ENCODE measurements at regions not wholly inside any gene's neighbourhood (a gene's known extent, or its start where the extent isn't known, plus 50 kb on each side); places are given as distances from the start of the nearest gene placed in this dataset.

GRCh38 chr4:20337261-20337664 lies 85.6 kb downstream of the SLIT2 start:
- no peaks in the 10 kb centered on the region for H4K20me1 ChIP-seq (replicated peaks; ENCODE audit: insufficient read depth)
- Mint-ChIP-seq H3K9me3 (peaks cover 5% of the 10 kb centered on the region), H3K27ac (no peak overlapping the region; the same call in 1 of the 2 replicates), H3K36me3 (ENCODE audit: low read depth) (peaks cover 11% of the 10 kb centered on the region; the same call in 2 of the 3 replicates), H3K4me3 (no peak overlapping the region), H3K27me3 (ENCODE audit: insufficient read depth, low read depth, poor library complexity) (no peaks in the 10 kb centered on the region), H3K4me1 (peaks cover 19% of the 10 kb centered on the region)
- peaks cover 14% of the 10 kb centered on the region for H3K4me1 ChIP-seq (ENCODE audit: insufficient read depth)
- no peaks in the 10 kb centered on the region for H3K36me3 ChIP-seq (ENCODE audit: insufficient read depth)
- ATAC-seq (no peak), DNase-seq (ENCODE audit: low spot score) (no peak)
- no peaks in the 10 kb centered on the region for H3K9me2 ChIP-seq (ENCODE audit: insufficient read depth)
- no peak overlapping the region for H3K4me3 ChIP-seq
- H3K79me2 ChIP-seq (replicated peaks; ENCODE audit: insufficient read depth), result no peaks in the 10 kb centered on the region
- TF ChIP-seq CTCF (conservative IDR thresholded peaks at IDR 0.05; ENCODE audit: low read depth in 2 of 2), result no peak
- TF ChIP-seq ZNF114 (CRISPR knock-in tag; IDR thresholded peaks at IDR 0.05), result no peak
- no peak for TF ChIP-seq ZNF331 (CRISPR knock-in tag; IDR thresholded peaks at IDR 0.05; ENCODE audit: low read depth)
- TF ChIP-seq JUNB (IDR thresholded peaks at IDR 0.05; ENCODE audit: unreplicated experiment), result no peak
- TF ChIP-seq NANOG (IDR thresholded peaks at IDR 0.05; ENCODE audit: borderline replicate concordance), result no peak
- no peak for TF ChIP-seq STAT1 (IDR thresholded peaks at IDR 0.05; ENCODE audit: unreplicated experiment)
- TF ChIP-seq, protein P1, sequence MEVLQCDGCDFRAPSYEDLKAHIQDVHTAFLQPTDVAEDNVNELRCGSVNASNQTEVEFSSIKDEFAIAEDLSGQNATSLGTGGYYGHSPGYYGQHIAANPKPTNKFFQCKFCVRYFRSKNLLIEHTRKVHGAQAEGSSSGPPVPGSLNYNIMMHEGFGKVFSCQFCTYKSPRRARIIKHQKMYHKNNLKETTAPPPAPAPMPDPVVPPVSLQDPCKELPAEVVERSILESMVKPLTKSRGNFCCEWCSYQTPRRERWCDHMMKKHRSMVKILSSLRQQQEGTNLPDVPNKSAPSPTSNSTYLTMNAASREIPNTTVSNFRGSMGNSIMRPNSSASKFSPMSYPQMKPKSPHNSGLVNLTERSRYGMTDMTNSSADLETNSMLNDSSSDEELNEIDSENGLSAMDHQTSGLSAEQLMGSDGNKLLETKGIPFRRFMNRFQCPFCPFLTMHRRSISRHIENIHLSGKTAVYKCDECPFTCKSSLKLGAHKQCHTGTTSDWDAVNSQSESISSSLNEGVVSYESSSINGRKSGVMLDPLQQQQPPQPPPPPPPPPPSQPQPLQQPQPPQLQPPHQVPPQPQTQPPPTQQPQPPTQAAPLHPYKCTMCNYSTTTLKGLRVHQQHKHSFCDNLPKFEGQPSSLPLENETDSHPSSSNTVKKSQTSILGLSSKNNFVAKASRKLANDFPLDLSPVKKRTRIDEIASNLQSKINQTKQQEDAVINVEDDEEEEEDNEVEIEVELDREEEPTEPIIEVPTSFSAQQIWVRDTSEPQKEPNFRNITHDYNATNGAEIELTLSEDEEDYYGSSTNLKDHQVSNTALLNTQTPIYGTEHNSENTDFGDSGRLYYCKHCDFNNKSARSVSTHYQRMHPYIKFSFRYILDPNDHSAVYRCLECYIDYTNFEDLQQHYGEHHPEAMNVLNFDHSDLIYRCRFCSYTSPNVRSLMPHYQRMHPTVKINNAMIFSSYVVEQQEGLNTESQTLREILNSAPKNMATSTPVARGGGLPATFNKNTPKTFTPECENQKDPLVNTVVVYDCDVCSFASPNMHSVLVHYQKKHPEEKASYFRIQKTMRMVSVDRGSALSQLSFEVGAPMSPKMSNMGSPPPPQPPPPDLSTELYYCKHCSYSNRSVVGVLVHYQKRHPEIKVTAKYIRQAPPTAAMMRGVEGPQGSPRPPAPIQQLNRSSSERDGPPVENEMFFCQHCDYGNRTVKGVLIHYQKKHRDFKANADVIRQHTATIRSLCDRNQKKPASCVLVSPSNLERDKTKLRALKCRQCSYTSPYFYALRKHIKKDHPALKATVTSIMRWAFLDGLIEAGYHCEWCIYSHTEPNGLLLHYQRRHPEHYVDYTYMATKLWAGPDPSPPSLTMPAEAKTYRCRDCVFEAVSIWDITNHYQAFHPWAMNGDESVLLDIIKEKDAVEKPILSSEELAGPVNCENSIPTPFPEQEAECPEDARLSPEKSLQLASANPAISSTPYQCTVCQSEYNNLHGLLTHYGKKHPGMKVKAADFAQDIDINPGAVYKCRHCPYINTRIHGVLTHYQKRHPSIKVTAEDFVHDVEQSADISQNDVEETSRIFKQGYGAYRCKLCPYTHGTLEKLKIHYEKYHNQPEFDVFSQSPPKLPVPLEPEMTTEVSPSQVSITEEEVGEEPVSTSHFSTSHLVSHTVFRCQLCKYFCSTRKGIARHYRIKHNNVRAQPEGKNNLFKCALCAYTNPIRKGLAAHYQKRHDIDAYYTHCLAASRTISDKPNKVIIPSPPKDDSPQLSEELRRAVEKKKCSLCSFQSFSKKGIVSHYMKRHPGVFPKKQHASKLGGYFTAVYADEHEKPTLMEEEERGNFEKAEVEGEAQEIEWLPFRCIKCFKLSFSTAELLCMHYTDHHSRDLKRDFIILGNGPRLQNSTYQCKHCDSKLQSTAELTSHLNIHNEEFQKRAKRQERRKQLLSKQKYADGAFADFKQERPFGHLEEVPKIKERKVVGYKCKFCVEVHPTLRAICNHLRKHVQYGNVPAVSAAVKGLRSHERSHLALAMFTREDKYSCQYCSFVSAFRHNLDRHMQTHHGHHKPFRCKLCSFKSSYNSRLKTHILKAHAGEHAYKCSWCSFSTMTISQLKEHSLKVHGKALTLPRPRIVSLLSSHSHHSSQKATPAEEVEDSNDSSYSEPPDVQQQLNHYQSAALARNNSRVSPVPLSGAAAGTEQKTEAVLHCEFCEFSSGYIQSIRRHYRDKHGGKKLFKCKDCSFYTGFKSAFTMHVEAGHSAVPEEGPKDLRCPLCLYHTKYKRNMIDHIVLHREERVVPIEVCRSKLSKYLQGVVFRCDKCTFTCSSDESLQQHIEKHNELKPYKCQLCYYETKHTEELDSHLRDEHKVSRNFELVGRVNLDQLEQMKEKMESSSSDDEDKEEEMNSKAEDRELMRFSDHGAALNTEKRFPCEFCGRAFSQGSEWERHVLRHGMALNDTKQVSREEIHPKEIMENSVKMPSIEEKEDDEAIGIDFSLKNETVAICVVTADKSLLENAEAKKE (CRISPR knock-in tag; IDR thresholded peaks at IDR 0.05), result no peak
- TF ChIP-seq, protein P2, sequence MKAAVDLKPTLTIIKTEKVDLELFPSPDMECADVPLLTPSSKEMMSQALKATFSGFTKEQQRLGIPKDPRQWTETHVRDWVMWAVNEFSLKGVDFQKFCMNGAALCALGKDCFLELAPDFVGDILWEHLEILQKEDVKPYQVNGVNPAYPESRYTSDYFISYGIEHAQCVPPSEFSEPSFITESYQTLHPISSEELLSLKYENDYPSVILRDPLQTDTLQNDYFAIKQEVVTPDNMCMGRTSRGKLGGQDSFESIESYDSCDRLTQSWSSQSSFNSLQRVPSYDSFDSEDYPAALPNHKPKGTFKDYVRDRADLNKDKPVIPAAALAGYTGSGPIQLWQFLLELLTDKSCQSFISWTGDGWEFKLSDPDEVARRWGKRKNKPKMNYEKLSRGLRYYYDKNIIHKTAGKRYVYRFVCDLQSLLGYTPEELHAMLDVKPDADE (IDR thresholded peaks at IDR 0.05), result no peak
- TF ChIP-seq EZH2 (IDR thresholded peaks at IDR 0.05; ENCODE audit: low read depth, unreplicated experiment), result no peak
- no peak for TF ChIP-seq POLR2AphosphoS5 (IDR thresholded peaks at IDR 0.05; ENCODE audit: low read depth)
- no peak for TF ChIP-seq CREB1 (CRISPR knock-in tag; IDR thresholded peaks at IDR 0.05; ENCODE audit: low read depth)
- H3K27ac ChIP-seq (ENCODE audit: low read depth), result no peak overlapping the region
- no peak overlapping the region for H3K4me2 ChIP-seq
- H3F3A ChIP-seq (replicated peaks; ENCODE audit: low read depth), result no peaks in the 10 kb centered on the region
- no peaks in the 10 kb centered on the region for H3K27me3 ChIP-seq (ENCODE audit: insufficient read depth)
- H2AFZ ChIP-seq, result no peak overlapping the region

Measured in GM23338 (cell line).